Breast epithelium (tissue), 4 donors: ENCODE measurements at regions not wholly inside any gene's neighbourhood (a gene's known extent, or its start where the extent isn't known, plus 50 kb on each side); places are given as distances from the start of the nearest gene placed in this dataset.

Source experiments
- DNase-seq, 2 donors: peaks; one replicate each; pipeline ENCODE4 v3.0.0-alpha.2; 2019; ENCODE audit warnings: low spot score in 2 of 2
- H3K27ac ChIP-seq, 2 donors: fragments of 200-600 bp; sonication (generic) in 1 of 2; one replicate each; pipeline ENCODE4 v1.5.1; 2016 to 2019; ENCODE audit warnings: mild to moderate bottlenecking in 1 of 2
- H3K27me3 ChIP-seq, 2 donors: fragments of 200-600 bp; sonication (generic) in 1 of 2; one replicate each; pipeline versions ENCODE4 v1.5.1 to v1.6.0; 2017 to 2019; ENCODE audit warnings: control low read depth in 1 of 2, mild to moderate bottlenecking in 1 of 2
- H3K36me3 ChIP-seq: fragments of 200-600 bp; one replicate; pipeline ENCODE4 v1.5.1; 2019
- H3K4me1 ChIP-seq, 2 donors: fragments of 200-600 bp; sonication (generic); one replicate each; pipeline ENCODE4 v1.5.1; 2016 to 2019; ENCODE audit warnings: control low read depth in 1 of 2
- H3K4me3 ChIP-seq, 3 donors: fragments of 200-600 bp; sonication (generic); 1 replicate in 2 of 3; 2 replicates in 1 of 3; pipeline ENCODE4 v1.5.1; 2016 to 2019; ENCODE audit warnings: mild to moderate bottlenecking in 3 of 3, moderate library complexity in 2 of 3
- H3K9me3 ChIP-seq, 2 donors: fragments of 200-600 bp; sonication (generic) in 1 of 2; one replicate each; pipeline ENCODE4 v1.5.1; 2016 to 2019; ENCODE audit warnings: control low read depth in 1 of 2
- CTCF ChIP-seq, 3 donors: fragments of 450-650 bp; IDR thresholded peaks; one replicate each; pipeline ENCODE4 v1.5.1; 2016 to 2017; ENCODE audit warnings: antibody characterized with exemption in 3 of 3, mild to moderate bottlenecking in 3 of 3, moderate library complexity in 3 of 3
- POLR2A ChIP-seq: fragments of 450-650 bp; IDR thresholded peaks from one replicate; pipeline ENCODE4 v1.6.1; 2016; ENCODE audit warnings: antibody characterized with exemption, mild to moderate bottlenecking, moderate library complexity
- POLR2AphosphoS5 ChIP-seq, 3 donors: sonication (generic); formaldehyde crosslinking; IDR thresholded peaks; one replicate each; pipeline ENCODE4 v1.6.1; 2017; ENCODE audit warnings: antibody characterized with exemption in 3 of 3
- intact Hi-C: fragments of 100-400 bp; cut with DNase I; formaldehyde crosslinking; loops from one replicate; pipeline ENCODE4 v1.15.1; 2023; ENCODE audit warnings: low total_unique reads

- DNase-seq: no peak
- Histone ChIP-seq H3K36me3 (no peaks in the 10 kb centered on the region), H3K4me1 (no peaks in the 10 kb centered on the region), H3K9me3 (no peaks in the 10 kb centered on the region), H3K4me3 (no peak overlapping the region), H3K27ac (peak overlapping the region in 1 of 2 donors; percentile 57), H3K27me3 (no peaks in the 10 kb centered on the region)
- intact Hi-C loops: no loop called here
- TF ChIP-seq POLR2A (no peak), CTCF (IDR thresholded peaks at IDR 0.05) (no peak), POLR2AphosphoS5 (IDR thresholded peaks at IDR 0.05) (peak in 2 of 3 donors; percentile 19 to 21)
These were observed 85.1 kb upstream of the LRIG3 start for GRCh38 chr12:59005193-59005955.

DNA sequence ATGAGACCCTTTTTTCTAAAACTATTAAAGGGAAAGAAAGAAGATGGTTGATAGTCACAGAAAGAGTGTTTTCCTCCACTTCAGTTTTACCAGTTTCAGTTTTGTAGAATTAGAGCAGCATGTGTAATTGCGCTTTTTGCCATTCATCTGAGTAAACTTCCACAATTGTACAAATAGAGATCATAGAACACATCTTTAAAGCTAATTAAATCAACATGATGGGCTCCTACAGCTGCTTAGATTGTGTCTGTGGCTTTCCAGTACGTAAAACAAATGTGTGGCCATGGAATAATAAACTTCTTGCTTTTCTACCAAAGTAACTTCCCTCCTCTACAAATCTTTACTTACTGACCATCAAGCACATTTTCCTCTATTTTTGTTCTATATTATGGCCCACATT is 84.2 kb upstream of the LRIG3 start:
- Histone ChIP-seq H3K4me1 (no peaks in the 10 kb centered on the region), H3K27ac (peak overlapping the region in 1 of 2 donors; percentile 41), H3K27me3 (no peaks in the 10 kb centered on the region), H3K36me3 (no peaks in the 10 kb centered on the region), H3K9me3 (no peaks in the 10 kb centered on the region), H3K4me3 (no peak overlapping the region)
- TF ChIP-seq POLR2AphosphoS5 (IDR thresholded peaks at IDR 0.05) (no peak), CTCF (IDR thresholded peaks at IDR 0.05) (no peak), POLR2A (no peak)
- DNase-seq: no peak
- intact Hi-C loops: no loop called here

- TF ChIP-seq POLR2A (no peak), POLR2AphosphoS5 (IDR thresholded peaks at IDR 0.05) (no peak), CTCF (IDR thresholded peaks at IDR 0.05) (no peak)
These were observed 75.5 kb upstream of the LRIG3 start for GRCh38 chr12:58995666-58996363.

DNA sequence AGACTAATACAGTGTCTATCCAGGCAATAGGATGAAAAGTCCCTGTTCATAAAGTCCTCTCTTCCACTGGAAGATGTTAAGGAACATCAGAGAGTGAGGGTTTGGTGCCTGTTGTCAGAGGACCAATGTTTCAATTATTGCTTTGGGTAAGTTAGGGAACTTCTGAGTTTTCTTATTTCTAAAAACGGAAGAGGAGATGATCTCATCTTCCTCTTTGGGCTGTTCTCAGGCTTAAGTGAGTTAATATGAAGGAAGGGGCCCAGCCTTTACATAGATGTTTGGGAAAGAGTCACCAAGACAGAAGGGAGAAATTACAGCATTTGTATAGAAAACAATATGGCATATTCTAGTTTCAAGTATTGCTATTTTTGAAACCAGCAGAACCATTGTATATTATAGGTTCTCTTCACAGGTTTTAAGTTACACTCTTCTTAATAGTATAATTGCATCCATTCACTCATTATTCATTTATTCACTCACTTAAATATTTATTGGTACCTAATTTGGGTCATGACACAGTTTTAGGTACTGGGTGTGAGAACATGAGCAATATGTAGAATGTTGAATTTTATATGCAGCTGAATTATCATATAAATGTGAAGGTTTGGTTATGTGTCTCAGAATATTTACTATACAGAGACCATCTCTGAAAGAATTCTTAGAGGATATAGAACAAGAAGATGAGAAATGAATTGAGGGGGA is 68.5 kb upstream of the LRIG3 start:
- Histone ChIP-seq H3K27me3 (no peaks in the 10 kb centered on the region), H3K27ac (no peak overlapping the region), H3K9me3 (no peaks in the 10 kb centered on the region), H3K4me1 (no peaks in the 10 kb centered on the region), H3K4me3 (no peak overlapping the region), H3K36me3 (no peaks in the 10 kb centered on the region)
- DNase-seq: no peak
- no peak for TF ChIP-seq POLR2A
- TF ChIP-seq POLR2AphosphoS5 (IDR thresholded peaks at IDR 0.05): no peak
- no peak for TF ChIP-seq CTCF (IDR thresholded peaks at IDR 0.05)
- intact Hi-C loops: no loop called here

More at GRCh38 chr12:58995666-58996363, 75.5 kb upstream of the LRIG3 start:
- Histone ChIP-seq H3K4me3 (no peak overlapping the region), H3K27me3 (no peaks in the 10 kb centered on the region), H3K27ac (no peak overlapping the region), H3K4me1 (no peaks in the 10 kb centered on the region), H3K9me3 (no peaks in the 10 kb centered on the region), H3K36me3 (no peaks in the 10 kb centered on the region)
- intact Hi-C loops: no loop called here
- DNase-seq: no peak

DNA sequence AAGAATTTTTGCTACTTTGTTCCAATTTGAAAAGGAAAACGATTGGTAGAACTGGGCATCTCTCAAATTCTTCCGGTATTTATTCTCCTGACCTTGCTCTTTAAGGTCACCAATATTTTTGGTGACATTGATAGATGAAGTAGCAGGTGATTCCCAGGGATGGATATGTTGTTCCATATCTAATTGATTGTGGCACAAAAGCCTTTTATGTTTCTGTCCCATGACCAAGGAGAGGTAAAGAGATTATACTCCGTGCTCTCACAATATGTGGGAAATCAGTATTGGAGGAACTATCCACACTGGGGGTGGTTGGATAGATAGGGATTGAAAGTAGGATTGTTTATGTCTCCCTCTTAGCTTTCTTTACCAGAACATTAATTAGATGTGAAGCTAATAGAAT is 61.7 kb upstream of the LRIG3 start:
- Histone ChIP-seq H3K36me3 (no peaks in the 10 kb centered on the region), H3K27ac (no peak overlapping the region), H3K27me3 (no peaks in the 10 kb centered on the region), H3K9me3 (no peaks in the 10 kb centered on the region), H3K4me3 (no peak overlapping the region), H3K4me1 (no peaks in the 10 kb centered on the region)
- DNase-seq: no peak
- TF ChIP-seq POLR2A (no peak), POLR2AphosphoS5 (IDR thresholded peaks at IDR 0.05) (no peak), CTCF (IDR thresholded peaks at IDR 0.05) (no peak)
- intact Hi-C loops: no loop called here
